AG04450 (cell line): ENCODE measurements at regions not wholly inside any gene's neighbourhood (a gene's known extent, or its start where the extent isn't known, plus 50 kb on each side); places are given as distances from the start of the nearest gene placed in this dataset.

Source experiments
- CTCF ChIA-PET: fragments of 300-600, 350-600 bp; formaldehyde crosslinking; extraction: SDS; loops from one replicate; lab custom pipeline; 2022; ENCODE audit warnings: antibody characterized with exemption, inconsistent platforms; lab: Charles Lee
- POLR2A ChIA-PET: fragments of 350-600 bp; formaldehyde crosslinking; extraction: SDS; loops from one replicate; lab custom pipeline; 2021; ENCODE audit warnings: antibody characterized with exemption, inconsistent platforms; lab: Yijun Ruan, JAX
- DNase-seq: peaks from one replicate; pipeline ENCODE4 v3.0.0-alpha.2; 2011; ENCODE audit warnings: low read depth, low spot score
- H3K27ac ChIP-seq: one replicate; pipeline ENCODE4 v1.5.1; 2012; ENCODE audit warnings: low read depth, low read length, control low read depth
- H3K27me3 ChIP-seq: one replicate; pipeline ENCODE4 v1.6.0; 2012; ENCODE audit warnings: low read length; ENCODE audit not compliant: control insufficient read depth, insufficient read depth
- H3K4me3 ChIP-seq: 2 replicates; pipeline ENCODE4 v1.5.1; 2011; ENCODE audit warnings: mild to moderate bottlenecking, low read depth, low read length, control low read depth
- H3K9me3 ChIP-seq: 2 replicates; pipeline ENCODE4 v1.5.1; 2012; ENCODE audit warnings: low read length; ENCODE audit not compliant: control insufficient read depth, insufficient read depth
- CTCF ChIP-seq: IDR thresholded peaks from 2 replicates; pipeline ENCODE4 v1.5.1; 2011; ENCODE audit warnings: low read depth, low read length, control low read depth, inconsistent platforms

- DNase-seq: no peak
- CTCF ChIA-PET: no interaction called here
- POLR2A ChIA-PET: no interaction called here
Measured at GRCh38 chr7:22907805-22908204, 85.2 kb upstream of the TOMM7 start.

DNA sequence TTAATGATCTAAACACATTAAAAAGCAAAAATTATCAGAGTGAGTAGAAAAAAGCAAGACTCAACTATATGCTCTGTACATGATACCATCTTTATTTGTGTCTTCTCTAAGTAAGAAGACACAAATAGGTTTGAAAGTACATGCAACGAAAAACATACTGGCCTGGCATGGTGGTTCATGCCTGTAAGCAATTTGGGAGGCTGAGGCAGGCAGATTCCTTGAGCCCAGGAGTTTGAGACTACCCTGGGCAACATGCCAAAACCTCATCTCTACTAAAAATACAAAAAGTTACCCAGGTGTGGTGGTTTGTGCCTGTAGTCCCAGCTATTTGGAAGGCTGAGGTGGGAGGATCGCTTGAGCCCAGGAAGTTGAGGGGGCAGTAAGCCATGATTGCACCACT, 78.1 kb upstream of the TOMM7 start:
- ChIA-PET CTCF (no interaction called here), POLR2A (no interaction called here)
- no peak for TF ChIP-seq CTCF
- no peaks in the 10 kb centered on the region for H3K9me3 ChIP-seq
- H3K27me3 ChIP-seq: no peaks in the 10 kb centered on the region
- no peak overlapping the region for H3K27ac ChIP-seq
- DNase-seq: no peak
- H3K4me3 ChIP-seq: no peak overlapping the region

More at GRCh38 chr7:22907805-22908204, 85.2 kb upstream of the TOMM7 start:
- Histone ChIP-seq H3K27me3 (no peaks in the 10 kb centered on the region), H3K4me3 (no peak overlapping the region), H3K27ac (no peak overlapping the region), H3K9me3 (no peaks in the 10 kb centered on the region; the same call in 1 of the 2 replicates)
- TF ChIP-seq CTCF: no peak

DNA sequence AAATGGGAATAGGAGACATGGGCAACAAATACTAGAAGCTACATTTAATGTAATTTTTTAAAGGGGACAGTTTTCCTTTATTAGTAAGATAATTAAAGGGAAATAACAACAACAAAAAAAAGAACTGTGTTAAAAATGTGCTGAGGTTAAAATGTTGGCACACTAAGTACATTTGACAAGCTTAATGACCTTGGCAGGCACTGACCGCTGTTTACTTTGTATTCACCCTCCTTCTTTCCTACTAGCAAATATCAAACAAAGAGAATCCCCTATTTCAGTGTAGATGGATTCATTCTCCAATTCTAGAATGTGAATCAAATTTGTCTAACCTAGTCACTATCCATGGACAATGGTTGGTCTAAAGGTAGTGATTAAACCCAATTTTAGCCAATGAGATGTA, 77.5 kb upstream of the TOMM7 start:
- ChIA-PET POLR2A (no interaction called here), CTCF (interaction anchor here (0.9 kb wide), 1 partner anchor 155 kb away, joined by 3 read pairs; no protein-coding TSS in a partner anchor)
- no peak for TF ChIP-seq CTCF

GRCh38 chr7:22896917-22897316, 74.3 kb upstream of the TOMM7 start:
- Histone ChIP-seq H3K27me3 (no peaks in the 10 kb centered on the region), H3K4me3 (no peak overlapping the region), H3K9me3 (no peaks in the 10 kb centered on the region), H3K27ac (no peak overlapping the region)
- POLR2A ChIA-PET: no interaction called here
- CTCF ChIA-PET: interaction anchor here (0.6 to 0.8 kb wide), 2 partner anchors 157 to 158 kb away, joined by 3 read pairs; no protein-coding TSS in a partner anchor
- TF ChIP-seq CTCF: no peak
- no peak for DNase-seq

More for the DNA sequence above, 77.5 kb upstream of the TOMM7 start:
- Histone ChIP-seq H3K9me3 (no peaks in the 10 kb centered on the region), H3K4me3 (no peak overlapping the region), H3K27ac (no peak overlapping the region), H3K27me3 (no peaks in the 10 kb centered on the region)
- no peak for DNase-seq

DNA sequence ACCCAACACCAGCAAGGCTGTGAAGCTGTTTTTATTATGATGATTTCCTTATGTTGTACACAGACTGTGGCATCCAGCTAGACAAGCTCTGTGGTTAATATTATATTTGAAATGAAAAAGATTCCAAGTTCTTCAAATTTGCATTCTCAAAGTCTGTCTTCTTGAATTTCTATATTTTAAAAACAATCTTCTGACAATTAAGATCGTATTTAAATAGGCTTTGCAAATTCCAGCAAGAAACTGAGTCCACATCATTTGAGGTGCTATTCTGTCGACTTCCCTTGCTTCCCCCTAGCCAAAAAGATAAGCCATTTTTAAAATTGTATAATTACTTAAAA, 73.1 kb upstream of the TOMM7 start:
- no peak for DNase-seq
- no peak overlapping the region for H3K27ac ChIP-seq
- ChIA-PET POLR2A (no interaction called here), CTCF (interaction anchor here (0.9 kb wide), 1 partner anchor 10 kb away, joined by 4 read pairs; no protein-coding TSS in a partner anchor)
- no peaks in the 10 kb centered on the region for H3K9me3 ChIP-seq
- no peak overlapping the region for H3K4me3 ChIP-seq
- no peaks in the 10 kb centered on the region for H3K27me3 ChIP-seq
- TF ChIP-seq CTCF: no peak
